HG03469 (cell line): ENCODE measurements at regions not wholly inside any gene's neighbourhood (a gene's known extent, or its start where the extent isn't known, plus 50 kb on each side); places are given as distances from the start of the nearest gene placed in this dataset.
"Not testable (repeated sequence)": the region's sequence is repeated elsewhere in the genome, so short reads cannot be mapped to it uniquely, and the experiment has no call there.

Source experiments
- ATAC-seq: cut with Tn5 transposase; IDR thresholded peaks from one replicate; pipeline ENCODE4 v1.9.1; 2021; ENCODE audit warnings: mild to moderate bottlenecking, moderate library complexity, moderate number of reproducible peaks; ENCODE audit not compliant: unreplicated experiment

DNA sequence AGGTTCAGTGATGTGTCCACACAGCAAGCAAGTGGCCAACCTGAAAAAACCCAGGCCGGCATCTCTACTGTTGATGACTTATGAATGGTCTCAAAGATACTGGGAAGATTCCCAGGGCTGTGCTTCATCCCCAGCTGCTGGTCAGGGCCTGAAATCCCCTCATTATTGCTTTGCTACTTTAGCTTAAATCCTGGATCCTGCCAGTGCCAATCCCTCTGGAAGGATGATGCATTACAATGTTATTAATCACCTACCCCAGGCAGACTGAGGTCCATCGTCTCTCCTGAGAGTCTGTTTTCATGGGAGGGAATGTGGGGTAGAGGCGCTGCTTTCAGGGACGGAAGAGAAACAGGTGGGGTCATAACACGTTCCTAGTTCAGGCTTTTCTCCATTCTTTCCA, 371.6 kb downstream of the RPS24 start:
- no peak for ATAC-seq

DNA sequence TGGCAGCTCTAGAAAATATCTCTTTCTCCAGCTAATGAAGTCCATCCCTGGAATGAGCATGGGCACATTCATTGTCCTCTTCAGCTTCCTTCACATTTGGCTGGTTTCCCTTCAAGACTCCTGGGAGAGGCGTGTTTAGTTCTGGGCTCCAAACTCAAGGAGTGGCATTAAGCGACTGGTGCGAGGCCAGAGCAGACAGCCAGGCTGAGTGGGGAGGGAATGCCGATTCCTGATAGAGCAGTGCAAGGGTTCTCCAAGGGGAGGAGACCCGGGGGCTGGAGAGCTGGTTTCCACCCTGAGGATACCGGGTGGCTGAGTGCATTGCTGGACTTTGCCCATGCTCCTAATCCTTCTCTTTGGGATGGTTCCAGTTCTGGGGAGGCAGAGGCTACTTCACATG, 372.1 kb downstream of the RPS24 start:
- ATAC-seq = no peak

DNA sequence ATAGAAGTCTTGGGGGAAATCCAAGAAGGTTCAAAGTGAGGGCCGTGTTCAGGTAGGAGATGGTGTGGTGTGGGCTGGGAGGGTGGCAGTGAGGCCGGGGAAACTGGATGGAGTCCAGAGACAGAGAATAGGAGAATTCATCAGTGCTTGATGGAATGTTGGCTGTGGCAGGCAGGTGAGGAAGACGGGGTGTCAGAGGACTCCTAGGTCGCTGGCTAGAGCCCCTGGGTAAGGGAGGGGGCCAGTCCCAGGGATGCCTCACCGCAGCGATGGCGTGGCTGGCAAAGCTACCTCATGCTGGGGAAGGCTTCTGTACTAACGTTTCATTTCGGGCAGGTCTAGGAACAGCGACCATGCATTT, 373.0 kb downstream of the RPS24 start:
- no peak for ATAC-seq

DNA sequence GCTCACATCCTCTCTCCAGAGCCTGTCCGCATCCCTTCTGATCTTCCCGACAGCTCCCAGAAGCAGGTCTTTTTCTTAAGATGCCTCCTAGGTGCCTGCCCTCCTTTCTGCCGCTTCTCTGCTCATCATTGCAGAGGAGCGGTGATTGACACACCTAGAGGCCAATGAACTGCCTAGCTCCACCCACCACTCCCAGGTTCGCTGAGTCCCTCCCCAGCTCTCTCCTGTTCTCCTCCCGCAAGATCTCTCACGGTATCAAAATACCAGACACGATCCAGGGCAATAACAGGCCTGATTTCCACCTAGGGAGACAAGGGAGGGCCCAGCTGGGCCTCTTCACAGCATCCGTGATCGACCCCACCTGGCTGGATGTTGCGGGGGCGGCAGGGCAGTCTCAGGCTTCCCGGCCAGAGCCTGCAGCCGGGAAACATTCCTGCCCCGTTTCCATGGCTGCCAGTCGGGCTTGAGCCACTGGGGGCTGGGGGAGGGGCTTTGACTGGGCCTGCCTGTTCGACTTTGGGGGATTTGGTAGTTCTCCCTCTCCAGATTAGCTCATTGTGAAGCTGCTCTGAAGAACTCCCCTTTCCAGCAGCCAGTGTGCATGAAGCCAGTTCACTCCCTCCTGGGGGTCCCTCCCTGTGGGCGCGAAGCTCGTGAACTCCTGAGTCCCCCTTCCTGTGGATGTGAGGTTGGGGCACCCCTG, 373.5 kb downstream of the RPS24 start:
- ATAC-seq = no peak

DNA sequence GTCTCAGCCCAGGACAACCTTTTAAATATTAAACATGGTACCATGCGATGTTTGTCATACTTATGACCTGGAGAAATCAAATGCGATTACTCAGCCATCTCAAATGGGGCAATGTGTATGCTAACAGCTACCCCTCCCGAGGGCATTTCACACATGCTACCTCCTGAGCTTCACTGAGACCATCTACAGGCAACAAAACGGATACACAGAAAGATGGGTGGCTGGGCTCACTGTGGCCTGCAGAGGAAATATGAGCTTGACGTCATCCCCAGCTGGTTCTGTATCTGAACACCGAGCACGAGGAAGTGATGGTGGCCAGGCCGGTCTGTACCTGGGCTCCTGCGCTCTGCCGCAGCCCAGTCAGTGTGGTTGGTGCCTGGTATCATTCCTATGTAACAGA, 374.3 kb downstream of the RPS24 start:
- ATAC-seq = no peak

DNA sequence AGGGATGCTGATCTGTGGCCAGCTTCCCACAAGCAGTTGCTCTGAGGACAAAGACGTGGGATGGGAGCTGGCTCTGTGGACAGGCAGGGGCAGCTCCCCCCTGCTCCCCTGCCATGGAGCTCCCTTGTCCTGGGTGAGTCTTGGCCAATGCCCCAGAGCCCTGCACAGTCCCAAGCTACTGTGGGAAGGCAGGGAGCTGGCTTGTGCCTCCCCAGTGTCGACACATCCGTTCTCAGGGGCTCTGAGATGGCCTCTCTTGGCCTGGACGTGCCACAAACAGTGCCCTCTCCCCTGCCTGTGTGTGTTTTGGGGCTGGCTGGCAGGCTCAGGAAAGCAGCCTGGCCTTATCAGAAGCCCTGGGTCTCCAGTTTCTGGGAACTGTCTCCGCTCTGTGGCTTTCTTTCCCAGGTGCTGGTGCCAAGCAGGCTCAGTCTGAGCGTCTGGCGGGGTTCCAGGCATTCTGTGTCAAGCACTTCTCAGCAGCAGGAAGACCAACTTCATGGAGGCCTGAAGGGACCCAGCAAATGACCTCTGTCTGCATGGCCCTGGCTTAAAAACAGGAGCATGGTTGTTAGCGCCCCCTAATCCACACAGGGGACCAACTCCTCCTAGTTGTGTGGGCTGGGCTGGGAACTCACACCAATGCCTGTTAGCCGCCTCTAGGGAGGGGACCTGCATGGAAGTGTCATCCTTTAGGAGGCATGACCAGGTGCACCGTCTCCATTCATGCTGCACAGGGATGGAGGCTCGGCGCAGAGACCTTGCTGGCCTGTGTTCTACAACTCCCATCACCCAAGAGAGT, 375.2 kb downstream of the RPS24 start:
- no peak for ATAC-seq

DNA sequence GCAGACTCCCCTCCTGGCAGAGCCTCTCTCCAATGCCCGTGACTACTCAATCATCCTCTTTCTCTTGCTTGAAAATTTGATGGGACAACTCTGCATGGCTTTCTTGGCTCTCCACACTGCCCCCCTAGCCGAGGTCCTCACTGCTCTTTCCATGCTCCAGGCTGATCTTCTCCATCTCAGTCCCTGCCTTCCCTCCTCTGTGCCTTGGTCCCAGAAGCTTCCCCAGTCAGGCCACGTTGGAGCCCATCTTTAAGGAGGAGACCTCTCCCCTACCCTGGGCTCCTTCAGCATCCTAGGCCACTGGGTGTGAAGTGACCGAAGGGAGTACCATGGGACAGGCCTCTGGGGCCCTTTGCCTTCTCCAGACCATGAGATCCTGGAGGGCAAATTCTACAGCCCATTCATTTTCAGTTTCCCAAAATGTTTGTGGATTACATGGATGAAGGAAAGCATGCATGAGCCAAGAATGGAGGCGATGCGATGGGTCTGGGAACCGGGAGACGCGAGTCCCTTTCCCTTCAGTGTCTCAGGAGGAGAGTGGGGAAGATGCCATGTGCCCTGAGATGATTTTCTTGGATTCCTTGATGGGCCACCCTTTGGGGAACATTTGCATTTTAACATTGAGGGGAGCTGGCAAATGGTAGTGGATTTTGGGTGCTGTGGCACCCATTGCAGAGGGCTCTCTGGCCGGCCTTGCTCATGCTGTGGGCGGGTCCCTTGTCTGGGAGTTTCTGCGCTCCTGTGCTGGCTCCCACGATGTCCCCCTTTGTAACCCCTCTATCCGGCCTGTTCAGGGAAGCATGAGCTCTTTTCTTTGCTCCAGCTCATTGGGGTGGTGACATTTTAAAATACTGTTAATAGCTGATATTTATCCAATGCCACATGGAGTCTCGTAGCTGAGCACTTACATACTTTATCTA, 376.6 kb downstream of the RPS24 start:
- ATAC-seq = no peak

DNA sequence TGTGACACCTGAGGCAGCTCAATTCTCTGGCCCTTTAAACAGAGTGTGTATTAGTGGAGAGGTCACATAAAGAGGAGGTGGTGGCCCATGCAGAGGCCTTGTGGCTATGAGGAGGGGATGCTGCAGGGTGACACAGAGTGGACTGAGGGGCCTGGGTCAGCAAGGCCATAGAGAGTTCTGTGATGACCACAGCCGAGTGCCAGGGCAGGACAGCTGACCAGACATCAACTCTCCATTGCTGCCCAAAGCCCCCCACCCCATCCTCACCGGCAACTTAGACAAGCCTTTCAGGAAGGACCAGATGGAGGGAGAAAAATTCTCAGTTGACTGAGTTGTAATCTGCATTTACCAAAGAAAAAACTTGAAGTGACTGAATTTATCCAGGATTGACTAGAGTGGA, 378.1 kb downstream of the RPS24 start:
- no peak for ATAC-seq

DNA sequence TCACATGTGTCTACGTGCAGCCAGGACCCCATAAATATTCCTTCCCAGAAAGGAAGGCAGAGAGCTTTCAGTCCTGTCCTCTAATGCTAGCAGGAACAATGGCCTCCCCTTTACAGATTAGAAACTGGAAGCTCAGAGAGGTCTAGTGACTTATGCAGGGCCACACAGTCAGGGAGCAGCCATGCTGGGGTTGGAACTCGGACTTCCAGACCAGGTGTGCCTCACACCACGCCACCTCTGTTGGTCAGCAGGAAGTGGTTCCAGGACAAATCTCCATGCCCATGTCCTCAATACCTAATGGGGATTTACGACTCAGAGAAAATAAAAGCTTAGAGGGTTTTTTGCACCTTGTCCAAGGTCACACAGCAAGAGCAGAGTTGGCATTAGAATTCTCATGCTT, 378.9 kb downstream of the RPS24 start:
- no peak for ATAC-seq

DNA sequence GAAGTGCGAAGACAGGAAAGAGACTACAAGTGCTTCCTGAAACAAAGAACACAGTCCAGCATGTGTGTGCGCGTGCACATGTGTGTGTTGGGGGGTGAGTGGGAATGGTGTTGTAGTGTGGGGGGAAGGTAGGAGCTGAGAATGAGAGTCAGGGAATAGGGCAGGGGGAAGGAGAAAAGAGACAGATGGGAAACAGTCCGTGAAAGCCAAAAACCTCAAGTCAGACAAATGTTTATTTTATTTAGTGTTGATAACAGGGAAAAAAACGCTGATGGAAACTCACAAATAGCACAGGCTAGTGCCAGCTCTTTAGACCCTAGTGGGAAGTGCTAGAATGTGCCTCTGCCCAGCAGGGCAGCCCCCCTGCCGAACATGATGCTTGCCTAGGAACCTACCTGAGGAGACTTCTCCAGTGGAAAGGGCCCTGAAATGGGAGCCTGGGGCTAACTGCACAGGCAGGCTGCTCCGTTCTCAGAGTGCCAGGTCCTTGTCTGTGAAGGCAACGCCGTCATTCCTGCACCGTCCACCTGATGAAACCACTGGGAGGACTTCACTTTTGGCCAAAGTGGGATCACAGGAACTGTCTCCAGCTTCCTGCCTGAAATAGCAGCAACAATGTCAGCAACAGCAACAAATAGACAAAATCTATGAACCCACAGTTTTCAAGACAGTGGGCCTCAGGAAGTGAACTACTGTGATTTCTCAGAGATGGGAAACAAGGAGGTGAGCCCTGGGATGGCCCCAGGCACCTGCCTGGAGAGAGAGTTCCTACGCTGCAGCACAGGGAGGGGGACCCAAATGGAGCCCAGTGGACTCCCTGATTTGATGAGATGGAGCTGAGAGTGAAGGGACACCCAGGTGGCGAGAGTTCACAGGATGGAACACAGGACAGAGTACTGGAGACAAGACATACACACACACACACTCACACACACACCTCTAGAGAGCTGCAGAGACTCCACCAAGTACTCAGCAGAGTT, 379.7 kb downstream of the RPS24 start:
- ATAC-seq = no peak

DNA sequence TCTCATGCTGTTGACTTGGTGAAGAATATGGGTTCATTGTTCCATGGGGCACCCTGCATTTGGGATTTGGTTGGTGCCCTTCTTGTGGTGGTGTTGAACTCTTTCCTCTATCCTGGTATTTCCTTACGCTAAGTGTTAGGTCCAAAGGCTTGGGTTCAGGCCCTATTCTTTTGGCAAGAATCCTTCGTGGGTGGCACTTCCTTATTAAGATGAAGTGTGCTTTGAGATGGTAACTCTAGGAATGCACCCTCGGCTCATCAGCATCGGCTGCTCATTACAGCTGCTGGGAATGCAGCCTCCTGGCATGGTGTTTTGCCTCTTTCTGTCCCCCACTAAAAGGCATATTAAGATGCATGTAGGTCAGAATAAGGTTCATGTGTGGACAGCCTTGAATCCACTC, 380.7 kb downstream of the RPS24 start:
- no peak for ATAC-seq

DNA sequence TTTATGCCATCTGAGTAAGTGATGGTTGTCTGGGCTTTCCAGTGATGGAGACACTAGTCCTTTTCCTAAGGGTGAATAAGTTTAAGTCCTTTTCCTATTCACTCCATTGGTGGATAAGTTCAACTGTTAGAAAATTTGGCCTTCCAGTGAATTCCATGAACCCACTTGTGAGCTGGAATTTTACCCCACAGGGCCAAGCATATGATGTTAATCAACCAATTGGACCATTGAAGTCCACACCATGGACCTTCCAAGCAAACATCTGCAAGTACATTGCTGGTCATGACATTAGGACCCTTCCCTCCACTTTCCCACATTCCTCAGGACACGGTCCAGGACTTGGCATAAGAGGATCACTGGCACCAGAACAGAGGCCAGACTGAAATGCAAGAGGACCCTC, 381.4 kb downstream of the RPS24 start:
- ATAC-seq = no peak

DNA sequence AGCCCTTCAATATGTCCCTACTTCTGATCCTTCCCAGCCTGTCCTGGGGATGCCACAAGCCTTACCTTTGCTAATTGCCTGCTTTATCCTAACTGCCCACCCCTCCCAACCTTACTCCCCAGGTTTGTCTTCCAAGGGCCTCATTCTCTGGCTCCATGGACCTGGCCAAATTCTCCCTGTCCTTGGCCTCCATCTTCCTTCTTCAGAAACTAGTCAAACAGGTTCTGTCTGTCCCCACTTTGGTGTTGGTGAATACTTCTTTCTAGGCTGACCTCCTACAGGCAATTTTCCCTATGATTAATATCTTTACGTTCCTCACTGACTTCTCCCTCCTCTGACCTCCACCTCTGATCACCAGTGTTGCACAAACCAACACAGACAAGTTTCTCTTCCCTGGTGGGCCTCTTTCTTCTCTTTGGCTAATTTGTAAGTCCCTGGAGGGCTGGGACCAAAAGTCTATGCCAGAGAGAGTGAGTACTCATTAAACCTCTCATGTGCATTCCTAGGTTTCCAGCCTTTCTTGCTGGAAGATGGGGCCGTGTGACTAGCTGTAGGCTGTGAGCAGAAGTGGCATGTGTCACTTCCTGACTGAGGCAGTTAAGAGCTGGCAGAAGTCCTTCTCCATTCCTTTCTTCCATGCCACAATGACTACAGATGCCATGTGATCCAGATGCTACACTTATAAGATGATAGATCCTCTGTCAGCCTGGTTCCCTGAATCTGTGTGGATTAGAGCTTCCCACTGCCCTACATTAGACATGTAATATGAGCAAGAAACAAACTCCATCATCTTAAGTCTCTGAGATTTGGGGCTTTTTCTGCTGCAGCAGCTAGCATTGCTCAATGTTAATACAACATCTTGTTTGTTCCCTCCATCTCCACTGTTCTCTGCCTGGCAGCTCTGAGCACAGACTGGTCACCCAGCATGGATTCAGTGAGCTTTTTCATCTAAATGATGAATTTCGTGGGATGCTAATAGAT, 382.7 kb downstream of the RPS24 start:
- ATAC-seq = no peak

DNA sequence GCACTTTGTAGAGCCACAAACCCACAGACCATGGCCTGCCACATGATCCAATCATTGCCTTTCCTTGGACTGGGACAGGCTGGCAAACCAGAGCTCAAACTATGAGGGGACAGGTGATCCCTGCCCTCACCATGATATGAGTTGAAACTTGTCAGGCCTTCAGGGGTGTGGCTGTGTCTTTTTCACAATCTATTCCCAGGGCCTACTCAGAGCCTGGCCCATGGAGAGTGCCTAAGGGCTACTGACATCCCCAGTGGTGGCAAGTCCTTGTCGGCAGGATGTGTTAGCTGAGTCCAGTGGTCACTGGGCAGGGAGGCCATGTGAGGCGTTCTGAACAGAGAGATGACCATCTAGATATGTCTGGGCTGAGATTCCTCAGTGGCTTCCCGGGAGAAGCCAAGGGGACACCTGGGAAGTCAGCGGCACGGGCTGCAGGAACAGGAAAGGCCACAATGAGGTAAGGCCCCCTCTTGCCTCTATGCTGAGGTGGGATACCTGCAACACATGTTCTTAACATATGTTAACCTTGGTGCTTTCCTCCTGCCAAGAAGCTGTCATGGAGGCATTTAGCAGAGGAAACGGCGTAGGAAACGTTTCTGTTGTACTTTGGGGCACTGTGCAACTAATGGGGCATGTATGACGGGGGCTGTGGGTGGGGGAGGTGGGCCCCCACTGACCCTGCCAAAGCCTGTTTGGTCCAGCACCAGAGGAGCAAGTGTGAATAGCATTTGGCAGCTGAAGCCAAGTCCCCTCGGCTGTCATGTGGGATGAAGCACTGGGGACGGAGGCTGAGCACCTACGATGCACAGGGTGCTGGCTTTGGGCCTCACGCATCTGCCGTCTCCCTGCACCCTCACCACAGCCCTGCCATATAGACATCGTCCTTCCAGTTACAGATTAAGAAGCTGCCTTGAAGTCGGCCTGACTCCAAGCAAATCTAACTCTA, 384.0 kb downstream of the RPS24 start:
- ATAC-seq = no peak

DNA sequence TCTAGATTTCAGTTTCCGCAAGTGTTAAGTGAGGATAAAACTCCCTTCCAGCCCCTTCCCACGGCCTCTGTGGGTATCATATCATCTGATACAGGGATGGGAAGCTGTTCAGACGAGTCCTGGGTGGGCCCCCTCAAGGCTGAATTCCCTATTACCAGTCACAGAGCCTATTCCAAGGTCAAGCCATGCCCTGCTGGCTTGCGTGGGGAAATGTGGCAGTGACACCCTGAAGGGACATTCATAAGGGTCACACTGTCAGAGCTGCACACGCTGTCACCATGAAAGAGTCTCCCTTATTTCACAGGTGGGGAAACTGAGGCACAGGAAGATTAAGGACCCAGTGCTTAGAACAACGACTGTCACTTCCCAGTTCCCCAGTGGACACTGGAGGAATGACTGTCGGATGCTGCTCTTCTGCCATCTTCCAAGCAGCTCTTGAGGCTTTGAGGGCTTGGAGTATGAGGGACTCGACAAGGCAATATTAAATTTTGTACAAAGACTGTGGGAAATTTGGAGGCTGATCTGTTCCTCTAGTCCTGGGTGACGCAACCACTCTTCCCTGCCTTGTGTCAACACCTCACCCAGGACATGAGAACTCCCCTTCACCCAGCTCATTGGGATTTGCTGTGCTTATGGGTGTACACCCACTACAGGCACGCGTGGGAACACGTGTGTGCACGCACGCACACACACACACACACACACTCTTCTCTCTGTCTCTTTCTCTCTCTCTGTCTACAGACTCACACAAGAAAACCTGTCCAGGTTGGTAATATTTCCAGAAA, 386.0 kb downstream of the RPS24 start:
- no peak for ATAC-seq

DNA sequence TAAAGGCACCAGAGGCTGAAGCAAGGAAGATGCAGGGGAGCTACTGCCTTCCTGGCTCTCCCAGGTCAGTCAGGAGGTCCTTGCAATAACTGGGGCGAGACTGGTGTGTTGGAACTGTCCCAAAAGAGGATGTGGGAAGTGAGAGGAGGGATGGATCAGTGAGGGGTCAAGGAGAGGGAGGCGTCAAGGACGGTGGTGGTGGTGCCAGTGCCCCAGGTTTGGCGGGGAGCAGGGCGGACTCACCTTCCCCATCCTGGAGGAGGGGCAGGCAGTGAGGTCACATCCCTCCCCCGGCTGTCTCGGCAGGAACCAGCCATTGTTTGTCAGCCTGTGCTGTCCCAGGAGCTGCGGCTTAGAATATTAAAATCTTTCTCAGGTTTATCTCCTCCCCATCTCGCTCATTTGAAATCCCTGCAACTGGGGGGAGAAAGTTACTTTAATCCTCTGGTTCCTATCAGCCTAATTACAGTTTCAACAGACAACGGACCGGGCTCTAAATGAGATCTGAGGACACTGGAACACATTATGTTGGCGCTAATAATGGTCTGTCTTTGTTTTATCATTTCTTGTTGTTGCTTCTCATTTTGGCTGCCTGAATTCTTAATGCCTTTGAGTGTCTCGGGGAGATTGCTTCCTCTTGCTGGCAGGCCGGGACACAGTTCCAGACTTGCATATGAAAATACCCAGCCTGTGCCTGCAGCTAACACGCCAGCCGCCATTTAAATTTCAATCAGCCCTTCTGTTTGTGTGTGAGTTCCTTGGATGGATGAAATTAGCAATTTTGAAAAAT, 387.5 kb downstream of the RPS24 start:
- ATAC-seq = no peak

DNA sequence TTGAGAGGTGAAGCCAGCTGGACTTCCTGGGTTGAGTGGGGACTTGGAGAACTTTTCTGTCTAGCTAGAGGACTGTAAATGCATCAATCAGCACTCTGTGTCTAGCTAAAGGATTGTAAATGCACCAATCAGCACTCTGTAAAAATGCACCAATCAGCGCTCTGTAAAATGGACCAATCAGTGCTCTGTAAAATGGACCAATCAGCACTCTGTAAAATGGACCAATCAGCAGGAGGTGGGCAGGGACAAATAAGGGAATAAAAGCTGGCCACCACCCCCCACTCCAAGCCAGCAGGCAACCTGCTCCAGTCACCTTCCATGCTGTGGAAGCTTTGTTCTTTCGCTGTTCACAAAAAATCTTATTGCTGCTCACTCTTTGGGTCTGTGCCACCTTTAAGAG, 390.4 kb downstream of the RPS24 start:
- not testable (repeated sequence) for ATAC-seq
